ENCODE measurements at regions not wholly inside any gene's neighbourhood (a gene's known extent, or its start where the extent isn't known, plus 50 kb on each side); places are given as distances from the start of the nearest gene placed in this dataset.

DNA sequence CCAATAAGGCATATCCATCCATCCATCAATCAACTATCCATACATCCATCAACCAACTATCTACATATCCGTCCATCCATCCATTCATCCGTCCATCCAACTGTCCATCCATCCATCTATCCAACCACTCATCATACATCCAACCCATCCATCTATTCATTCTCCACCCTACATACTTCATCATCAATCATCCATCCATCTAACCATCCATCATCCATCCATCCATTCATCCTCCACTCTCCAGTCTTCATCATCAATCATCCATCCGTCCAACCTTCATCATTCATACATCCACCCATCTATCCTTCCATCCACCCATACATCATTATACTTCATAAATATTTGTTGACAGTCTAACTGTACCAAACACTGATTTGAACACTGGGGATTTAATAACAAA, 231.3 kb upstream of the DAB1 start:
- no peaks in the 10 kb centered on the region for H3K9me3 Mint-ChIP-seq
- H3K27me3 Mint-ChIP-seq = no peaks in the 10 kb centered on the region
- no peak for DNase-seq (ENCODE audit: extremely low spot score, unreplicated experiment)
- TF ChIP-seq CTCF (conservative IDR thresholded peaks at IDR 0.05) = no peak
- no peaks in the 10 kb centered on the region for H3K36me3 Mint-ChIP-seq
- no peaks in the 10 kb centered on the region for H3K4me1 Mint-ChIP-seq (ENCODE audit: unreplicated experiment)
- H3K4me3 Mint-ChIP-seq = no peak overlapping the region
- no peak overlapping the region for H3K27ac Mint-ChIP-seq

DNA sequence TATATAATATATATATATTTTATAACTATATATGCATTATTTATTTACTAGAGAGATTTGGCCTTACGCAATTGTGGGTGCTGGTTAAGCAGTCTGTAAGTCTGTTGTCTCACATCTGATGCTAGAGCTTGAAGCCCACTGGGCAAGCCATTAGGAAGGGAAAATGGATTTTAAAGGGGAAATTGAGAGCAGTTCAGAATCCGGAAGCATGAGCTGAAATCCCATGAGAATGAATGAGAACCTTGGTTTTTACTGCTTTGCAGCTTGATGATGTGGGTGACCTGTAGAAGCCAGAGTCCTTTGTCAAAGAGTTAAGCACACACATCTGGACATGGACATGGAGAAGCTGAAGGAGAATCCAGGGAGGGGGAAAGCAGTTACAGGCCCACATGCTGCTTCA, 220.8 kb upstream of the DAB1 start:
- DNase-seq (ENCODE audit: extremely low spot score, unreplicated experiment) = no peak
- Mint-ChIP-seq H3K4me1 (ENCODE audit: unreplicated experiment) (no peaks in the 10 kb centered on the region), H3K9me3 (no peaks in the 10 kb centered on the region), H3K4me3 (no peak overlapping the region), H3K36me3 (no peaks in the 10 kb centered on the region), H3K27ac (no peak overlapping the region), H3K27me3 (peaks cover 12% of the 10 kb centered on the region)
- TF ChIP-seq CTCF (conservative IDR thresholded peaks at IDR 0.05) = no peak

- peaks cover 11% of the 10 kb centered on the region for H3K27me3 Mint-ChIP-seq
- DNase-seq (ENCODE audit: extremely low spot score, unreplicated experiment) = no peak
- no peak for TF ChIP-seq CTCF (conservative IDR thresholded peaks at IDR 0.05)
- no peaks in the 10 kb centered on the region for H3K36me3 Mint-ChIP-seq
- no peaks in the 10 kb centered on the region for H3K4me1 Mint-ChIP-seq (ENCODE audit: unreplicated experiment)
- no peak overlapping the region for H3K27ac Mint-ChIP-seq
- H3K9me3 Mint-ChIP-seq = no peaks in the 10 kb centered on the region
- H3K4me3 Mint-ChIP-seq = no peak overlapping the region
Measured at GRCh38 chr1:57638239-57638638, 214.4 kb upstream of the DAB1 start.

- no peak for DNase-seq (ENCODE audit: extremely low spot score, unreplicated experiment)
- Mint-ChIP-seq H3K4me1 (ENCODE audit: unreplicated experiment) (peaks cover 4% of the 10 kb centered on the region), H3K4me3 (no peak overlapping the region), H3K9me3 (no peaks in the 10 kb centered on the region), H3K27me3 (peaks cover 13% of the 10 kb centered on the region), H3K36me3 (no peaks in the 10 kb centered on the region), H3K27ac (no peak overlapping the region)
- TF ChIP-seq CTCF (conservative IDR thresholded peaks at IDR 0.05) = no peak
Measured at GRCh38 chr1:57637155-57637554, 213.3 kb upstream of the DAB1 start.

DNA sequence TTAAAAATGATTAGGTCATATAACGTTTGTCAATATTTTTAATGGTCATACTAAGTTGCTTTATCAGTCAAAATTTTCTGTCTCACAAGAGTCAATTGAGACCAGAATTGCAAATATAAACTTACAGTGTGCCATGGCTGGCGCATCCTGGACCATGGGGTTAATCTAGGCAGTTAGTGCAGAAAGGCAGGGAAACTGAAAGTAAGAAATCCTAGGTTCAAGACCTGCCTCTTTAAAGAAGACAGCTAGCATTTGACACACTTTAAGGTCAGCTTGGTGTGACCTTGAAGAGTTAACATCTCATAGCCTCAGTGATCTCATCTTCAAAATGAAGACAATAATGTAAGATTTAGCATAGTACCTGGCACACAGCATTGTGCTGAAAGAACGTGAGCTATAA, 210.0 kb upstream of the DAB1 start:
- H3K9me3 Mint-ChIP-seq = no peaks in the 10 kb centered on the region
- no peak overlapping the region for H3K27ac Mint-ChIP-seq
- peaks cover 4% of the 10 kb centered on the region for H3K4me1 Mint-ChIP-seq (ENCODE audit: unreplicated experiment)
- no peak for TF ChIP-seq CTCF (conservative IDR thresholded peaks at IDR 0.05)
- H3K36me3 Mint-ChIP-seq = no peaks in the 10 kb centered on the region
- H3K4me3 Mint-ChIP-seq = no peak overlapping the region
- no peak for DNase-seq (ENCODE audit: extremely low spot score, unreplicated experiment)
- peaks cover 9% of the 10 kb centered on the region for H3K27me3 Mint-ChIP-seq

DNA sequence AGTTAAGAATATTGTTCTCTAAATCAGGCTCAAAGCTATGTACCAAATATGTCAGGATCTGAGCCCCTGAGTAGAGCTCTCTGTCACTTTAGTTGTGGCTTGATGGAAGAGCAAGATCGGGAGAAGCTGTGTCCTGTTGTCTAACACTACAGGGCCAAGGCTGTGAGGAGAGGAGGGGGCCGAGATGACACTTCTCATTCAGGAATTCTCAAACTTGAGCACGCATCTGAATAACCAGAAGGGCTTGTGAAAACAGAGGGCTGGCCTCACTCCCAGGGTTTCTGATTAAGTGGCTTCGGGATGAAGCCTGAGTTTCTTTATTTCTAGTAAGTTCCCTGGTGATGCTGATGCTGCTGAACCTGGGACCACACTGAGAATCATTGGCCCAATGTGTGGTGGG, 209.2 kb upstream of the DAB1 start:
- Mint-ChIP-seq H3K9me3 (no peaks in the 10 kb centered on the region), H3K4me3 (no peak overlapping the region), H3K36me3 (no peaks in the 10 kb centered on the region), H3K27me3 (peaks cover 5% of the 10 kb centered on the region), H3K4me1 (ENCODE audit: unreplicated experiment) (peaks cover 4% of the 10 kb centered on the region), H3K27ac (no peak overlapping the region)
- DNase-seq (ENCODE audit: extremely low spot score, unreplicated experiment) = no peak
- no peak for TF ChIP-seq CTCF (conservative IDR thresholded peaks at IDR 0.05)
